IPS-20b (cell line): ENCODE measurements at regions not wholly inside any gene's neighbourhood (a gene's known extent, or its start where the extent isn't known, plus 50 kb on each side); places are given as distances from the start of the nearest gene placed in this dataset.
"Not testable (repeated sequence)": the region's sequence is repeated elsewhere in the genome, so short reads cannot be mapped to it uniquely, and the experiment has no call there.

Experiments used
- H3K27ac ChIP-seq: one replicate; pipeline ENCODE4 v1.5.1; 2013; ENCODE audit warnings: low read length
- H3K27me3 ChIP-seq: 2 replicates; pipeline ENCODE4 v1.6.1; 2013; ENCODE audit warnings: mild to moderate bottlenecking, low read length, inconsistent platforms; ENCODE audit not compliant: insufficient read depth
- H3K36me3 ChIP-seq: 2 replicates; pipeline ENCODE4 v1.6.1; 2013; ENCODE audit warnings: low read depth, mild to moderate bottlenecking, inconsistent platforms, low read length, moderate library complexity; ENCODE audit not compliant: insufficient read depth
- H3K4me1 ChIP-seq: 2 replicates; pipeline ENCODE4 v1.6.1; 2013; ENCODE audit warnings: mild to moderate bottlenecking, control low read depth, inconsistent platforms, low read length, moderate library complexity; ENCODE audit not compliant: insufficient read depth
- H3K4me3 ChIP-seq: 2 replicates; pipeline ENCODE4 v1.5.1; 2013; ENCODE audit warnings: mild to moderate bottlenecking, low read length, inconsistent platforms
- H3K9ac ChIP-seq: 2 replicates; pipeline ENCODE4 v1.6.1; 2013; ENCODE audit warnings: low read depth, mild to moderate bottlenecking, inconsistent platforms, low read length, moderate library complexity
- H3K9me3 ChIP-seq: 2 replicates; pipeline ENCODE4 v1.6.1; 2013; ENCODE audit warnings: mild to moderate bottlenecking, low read depth, low read length, inconsistent platforms; ENCODE audit not compliant: insufficient read depth

GRCh38 chr7:21338728-21339164 is 89.1 kb upstream of the SP4 start:
- Histone ChIP-seq H3K9ac (no peak overlapping the region), H3K36me3 (no peaks in the 10 kb centered on the region), H3K27ac (no peak overlapping the region), H3K9me3 (no peaks in the 10 kb centered on the region), H3K4me1 (no peaks in the 10 kb centered on the region), H3K4me3 (no peak overlapping the region), H3K27me3 (no peaks in the 10 kb centered on the region)

GRCh38 chr7:21344900-21345299 is 83.0 kb upstream of the SP4 start:
- H3K27ac ChIP-seq, H3K36me3 ChIP-seq, H3K27me3 ChIP-seq, H3K4me3 ChIP-seq, H3K4me1 ChIP-seq, H3K9me3 ChIP-seq, H3K9ac ChIP-seq: not testable (repeated sequence)

DNA sequence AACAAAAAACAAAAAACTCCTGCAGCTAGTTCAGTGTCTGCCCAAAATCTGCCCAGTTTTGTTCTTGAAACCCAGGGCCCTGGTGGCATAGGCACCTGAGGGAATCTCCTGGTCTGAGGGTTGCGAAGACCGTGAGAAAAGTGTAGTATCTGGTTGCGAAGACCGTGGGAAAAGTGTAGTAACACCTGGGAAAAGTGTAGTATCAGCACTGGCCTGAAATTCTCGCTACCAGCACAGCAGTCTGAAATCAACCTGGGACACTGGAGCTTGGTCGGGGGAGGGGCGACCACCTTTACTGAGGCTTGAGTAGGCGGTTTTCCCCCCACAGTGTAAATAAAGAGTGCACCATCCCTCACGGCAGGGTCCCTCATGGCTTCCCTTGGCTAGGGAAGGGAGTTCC is 82.5 kb upstream of the SP4 start:
- no peak overlapping the region for H3K27ac ChIP-seq
- no peaks in the 10 kb centered on the region for H3K27me3 ChIP-seq
- no peak overlapping the region for H3K9ac ChIP-seq
- no peaks in the 10 kb centered on the region for H3K36me3 ChIP-seq
- H3K4me3 ChIP-seq = no peak overlapping the region
- no peaks in the 10 kb centered on the region for H3K9me3 ChIP-seq
- peaks cover 6% of the 10 kb centered on the region; the same call in 1 of the 2 replicates for H3K4me1 ChIP-seq

GRCh38 chr7:21346297-21346696 is 81.6 kb upstream of the SP4 start:
- Histone ChIP-seq H3K4me3 (no peak overlapping the region), H3K36me3 (no peaks in the 10 kb centered on the region), H3K27ac (no peak overlapping the region), H3K27me3 (no peaks in the 10 kb centered on the region), H3K9me3 (no peaks in the 10 kb centered on the region), H3K9ac (no peak overlapping the region), H3K4me1 (peaks cover 6% of the 10 kb centered on the region; the same call in 1 of the 2 replicates)

- Histone ChIP-seq H3K27me3 (no peaks in the 10 kb centered on the region), H3K9me3 (no peaks in the 10 kb centered on the region), H3K4me1 (no peaks in the 10 kb centered on the region), H3K27ac (no peak overlapping the region), H3K4me3 (no peak overlapping the region), H3K9ac (no peak overlapping the region), H3K36me3 (no peaks in the 10 kb centered on the region)
These were observed 75.1 kb upstream of the SP4 start for GRCh38 chr7:21352540-21353387.

GRCh38 chr7:21353388-21353780 is 74.5 kb upstream of the SP4 start:
- Histone ChIP-seq H3K4me1 (no peaks in the 10 kb centered on the region), H3K27me3 (no peaks in the 10 kb centered on the region), H3K36me3 (no peaks in the 10 kb centered on the region), H3K4me3 (no peak overlapping the region), H3K9me3 (no peaks in the 10 kb centered on the region), H3K9ac (no peak overlapping the region), H3K27ac (no peak overlapping the region)

DNA sequence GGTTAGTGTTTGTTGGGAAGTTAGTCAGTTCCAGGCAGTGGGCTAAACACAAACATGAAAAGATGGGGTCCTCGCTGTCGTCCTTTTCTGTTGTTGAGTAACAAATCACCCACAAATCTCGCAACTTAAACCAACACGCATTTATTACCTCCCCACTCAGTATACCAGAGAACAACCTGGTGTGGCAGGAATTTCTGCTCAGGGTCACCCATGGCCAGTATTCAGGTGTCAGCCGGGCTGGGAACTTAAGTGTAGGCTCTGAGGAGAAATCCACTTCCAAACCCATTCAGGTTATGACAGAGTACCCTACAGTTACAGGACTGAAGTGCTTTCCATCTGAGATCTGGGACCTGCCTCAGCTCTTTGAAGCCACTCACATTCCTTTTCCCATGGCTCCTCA is 73.6 kb upstream of the SP4 start:
- no peak overlapping the region for H3K9ac ChIP-seq
- H3K4me3 ChIP-seq = no peak overlapping the region
- no peaks in the 10 kb centered on the region for H3K27me3 ChIP-seq
- no peak overlapping the region for H3K27ac ChIP-seq
- no peaks in the 10 kb centered on the region for H3K9me3 ChIP-seq
- no peaks in the 10 kb centered on the region for H3K36me3 ChIP-seq
- H3K4me1 ChIP-seq = no peaks in the 10 kb centered on the region

DNA sequence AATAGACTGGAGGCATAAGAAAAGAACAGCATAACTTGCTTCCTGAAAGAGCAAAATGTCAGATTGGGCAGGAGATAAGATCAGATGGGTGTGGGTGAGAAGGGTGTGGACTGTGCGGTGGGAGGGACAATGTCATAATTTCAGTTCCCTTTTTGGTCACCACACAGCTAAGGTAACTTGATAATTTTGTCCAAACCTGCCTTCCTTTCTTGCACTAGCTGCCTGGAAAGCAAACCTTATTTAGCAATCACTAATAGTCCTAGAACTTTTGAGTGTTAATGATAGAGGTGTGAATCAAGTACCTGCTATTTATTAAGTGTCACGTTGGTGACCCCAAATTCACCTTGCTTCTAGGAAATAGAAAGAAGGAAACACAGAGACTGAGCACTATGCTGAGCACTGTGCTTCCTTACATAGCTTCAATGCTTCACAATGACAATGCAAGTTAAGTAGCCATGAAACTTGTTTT is 72.4 kb upstream of the SP4 start:
- no peak overlapping the region for H3K27ac ChIP-seq
- H3K4me1 ChIP-seq = no peaks in the 10 kb centered on the region

DNA sequence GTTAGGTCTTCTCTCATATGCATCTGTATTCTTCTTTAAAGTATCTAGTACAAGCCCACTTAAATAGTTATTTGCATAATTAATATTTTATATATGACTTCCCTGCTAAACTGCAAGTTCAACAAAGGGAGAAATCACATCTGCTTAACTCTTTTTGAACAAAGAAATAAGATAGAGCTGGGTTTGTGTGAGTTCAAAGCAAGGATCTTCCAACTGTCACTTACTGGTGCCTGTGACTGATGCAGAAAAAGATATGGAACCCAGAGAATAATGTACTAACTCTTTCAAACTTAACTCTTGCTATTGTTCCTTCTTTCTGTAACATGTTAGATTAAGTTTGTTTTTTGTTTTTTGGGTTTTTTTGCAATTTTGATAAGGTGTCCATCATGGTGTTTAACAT is 71.3 kb upstream of the SP4 start:
- Histone ChIP-seq H3K9me3 (no peaks in the 10 kb centered on the region), H3K9ac (no peak overlapping the region), H3K36me3 (no peaks in the 10 kb centered on the region), H3K4me3 (no peak overlapping the region), H3K4me1 (no peaks in the 10 kb centered on the region), H3K27me3 (no peaks in the 10 kb centered on the region), H3K27ac (no peak overlapping the region)

More for the DNA sequence above, 72.4 kb upstream of the SP4 start:
- Histone ChIP-seq H3K9me3 (no peaks in the 10 kb centered on the region), H3K9ac (no peak overlapping the region), H3K27me3 (no peaks in the 10 kb centered on the region), H3K36me3 (no peaks in the 10 kb centered on the region), H3K4me3 (no peak overlapping the region)

DNA sequence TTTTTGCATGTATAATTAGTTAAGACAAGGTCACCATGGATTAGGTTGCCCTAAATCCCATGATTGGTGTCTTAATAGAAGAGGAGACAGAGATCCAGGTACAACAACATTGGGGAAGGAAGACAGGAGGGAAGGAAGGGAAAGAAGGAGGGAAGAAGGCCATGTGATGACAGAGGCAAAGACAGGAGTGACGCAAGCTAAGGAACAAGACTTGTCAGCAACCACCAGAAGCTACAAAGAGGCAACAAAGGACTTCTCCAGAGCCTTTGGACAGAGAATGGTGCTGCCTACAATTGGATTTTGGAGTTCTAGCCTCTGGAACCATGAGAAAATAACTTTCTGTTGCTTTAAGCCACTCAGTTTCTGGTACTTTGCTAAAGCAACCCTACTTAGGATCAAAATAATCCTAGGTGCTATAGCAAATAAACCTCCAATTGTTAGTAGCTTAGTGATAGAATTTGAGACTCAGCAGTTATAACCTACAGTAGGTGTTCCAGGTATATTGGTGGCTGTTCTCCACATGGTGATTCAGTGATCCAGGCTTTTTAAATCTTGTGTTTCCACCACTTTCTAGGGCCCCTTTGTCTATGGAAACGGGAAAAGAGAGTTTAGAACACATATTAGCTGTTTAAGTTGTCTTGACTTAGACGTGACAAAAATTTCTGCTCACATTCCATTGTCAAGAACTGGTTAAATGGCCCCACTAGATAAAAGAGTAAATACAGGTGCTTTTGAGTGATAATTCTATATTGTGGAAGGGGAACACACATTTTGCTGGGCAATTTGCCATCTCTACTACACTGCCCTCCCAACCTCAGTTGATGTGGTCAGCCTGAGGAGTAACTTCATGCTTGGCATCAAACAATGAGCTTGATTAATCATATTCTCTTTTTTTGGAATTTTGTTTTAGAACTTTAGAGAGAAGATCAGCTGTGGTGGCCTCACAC is 70.5 kb upstream of the SP4 start:
- H3K9me3 ChIP-seq = no peaks in the 10 kb centered on the region
- no peak overlapping the region for H3K9ac ChIP-seq
- no peak overlapping the region for H3K27ac ChIP-seq
- H3K36me3 ChIP-seq = no peaks in the 10 kb centered on the region
- H3K4me3 ChIP-seq = no peak overlapping the region
- H3K27me3 ChIP-seq = no peaks in the 10 kb centered on the region
- H3K4me1 ChIP-seq = no peaks in the 10 kb centered on the region

DNA sequence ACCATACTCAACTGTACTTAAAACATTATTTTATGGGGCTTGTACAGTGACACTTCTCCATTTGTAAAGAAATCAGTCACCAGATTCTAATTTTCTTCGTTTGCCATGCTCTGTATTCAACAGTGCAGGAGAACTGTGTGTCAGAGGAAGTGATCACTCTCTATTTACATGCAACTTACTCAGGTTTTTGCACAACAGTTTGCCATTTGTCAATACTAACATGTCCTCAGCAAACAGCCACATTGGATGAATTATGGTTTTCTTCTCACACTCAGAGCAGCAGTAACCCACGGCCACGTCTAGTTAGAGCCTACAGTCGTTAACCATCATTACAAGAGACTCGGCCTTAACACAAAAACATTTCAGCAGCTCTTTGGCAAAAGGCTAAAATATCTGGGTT is 69.2 kb upstream of the SP4 start:
- H3K4me3 ChIP-seq = no peak overlapping the region
- H3K27ac ChIP-seq = no peak overlapping the region
- no peaks in the 10 kb centered on the region for H3K4me1 ChIP-seq
- no peak overlapping the region for H3K9ac ChIP-seq
- no peaks in the 10 kb centered on the region for H3K36me3 ChIP-seq
- H3K27me3 ChIP-seq = no peaks in the 10 kb centered on the region
- no peaks in the 10 kb centered on the region for H3K9me3 ChIP-seq
